MG63 (cell line): ENCODE measurements at regions not wholly inside any gene's neighbourhood (a gene's known extent, or its start where the extent isn't known, plus 50 kb on each side); places are given as distances from the start of the nearest gene placed in this dataset.

Experiments
- DNase-seq: peaks from one replicate; pipeline ENCODE4 v3.0.0-alpha.2; 2020
- H3K27me3 ChIP-seq: fragments of 250-450 bp; sonication (Bioruptor Pico); 2 replicates; pipeline ENCODE4 v1.5.1; 2020; ENCODE audit warnings: mild to moderate bottlenecking, moderate library complexity
- H3K36me3 ChIP-seq: fragments of 250-450 bp; sonication (Bioruptor Pico); 2 replicates; pipeline ENCODE4 v1.5.1; 2020; ENCODE audit warnings: mild to moderate bottlenecking, moderate library complexity
- H3K4me3 ChIP-seq: fragments of 250-450 bp; sonication (Bioruptor Pico); 2 replicates; pipeline ENCODE4 v1.5.1; 2020; ENCODE audit warnings: mild to moderate bottlenecking, moderate library complexity
- H3K9me3 ChIP-seq: fragments of 250-450 bp; sonication (Bioruptor Pico); 2 replicates; pipeline ENCODE4 v1.5.1; 2020; ENCODE audit warnings: mild to moderate bottlenecking, moderate library complexity

DNA sequence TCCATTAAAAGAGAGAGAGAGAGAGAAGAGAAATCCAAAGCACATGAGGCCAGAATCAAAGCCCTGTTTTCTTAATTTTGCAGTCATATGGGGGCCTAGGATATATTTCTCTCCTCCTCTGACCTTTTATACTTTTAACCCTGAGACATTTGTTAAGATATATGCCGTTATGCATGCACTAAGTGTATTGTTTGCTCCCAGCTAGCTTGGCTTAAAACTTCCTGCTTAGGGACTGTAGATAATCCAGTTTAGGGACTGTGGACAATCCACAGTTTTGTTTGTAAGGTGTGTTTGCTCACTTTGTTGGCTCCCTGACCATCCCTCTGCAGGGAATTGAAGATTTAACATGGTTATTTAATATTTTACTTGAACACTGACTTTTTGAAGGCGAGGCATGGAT is 166.3 kb upstream of the TSHZ2 start:
- H3K27me3 ChIP-seq, result no peaks in the 10 kb centered on the region
- no peak overlapping the region for H3K4me3 ChIP-seq
- H3K9me3 ChIP-seq, result no peaks in the 10 kb centered on the region
- DNase-seq, result no peak
- no peaks in the 10 kb centered on the region for H3K36me3 ChIP-seq

- no peak overlapping the region for H3K4me3 ChIP-seq
- no peaks in the 10 kb centered on the region for H3K36me3 ChIP-seq
- no peaks in the 10 kb centered on the region for H3K27me3 ChIP-seq
- no peaks in the 10 kb centered on the region for H3K9me3 ChIP-seq
- no peak for DNase-seq
Measured at GRCh38 chr20:52805296-52805571, 166.9 kb upstream of the TSHZ2 start.

DNA sequence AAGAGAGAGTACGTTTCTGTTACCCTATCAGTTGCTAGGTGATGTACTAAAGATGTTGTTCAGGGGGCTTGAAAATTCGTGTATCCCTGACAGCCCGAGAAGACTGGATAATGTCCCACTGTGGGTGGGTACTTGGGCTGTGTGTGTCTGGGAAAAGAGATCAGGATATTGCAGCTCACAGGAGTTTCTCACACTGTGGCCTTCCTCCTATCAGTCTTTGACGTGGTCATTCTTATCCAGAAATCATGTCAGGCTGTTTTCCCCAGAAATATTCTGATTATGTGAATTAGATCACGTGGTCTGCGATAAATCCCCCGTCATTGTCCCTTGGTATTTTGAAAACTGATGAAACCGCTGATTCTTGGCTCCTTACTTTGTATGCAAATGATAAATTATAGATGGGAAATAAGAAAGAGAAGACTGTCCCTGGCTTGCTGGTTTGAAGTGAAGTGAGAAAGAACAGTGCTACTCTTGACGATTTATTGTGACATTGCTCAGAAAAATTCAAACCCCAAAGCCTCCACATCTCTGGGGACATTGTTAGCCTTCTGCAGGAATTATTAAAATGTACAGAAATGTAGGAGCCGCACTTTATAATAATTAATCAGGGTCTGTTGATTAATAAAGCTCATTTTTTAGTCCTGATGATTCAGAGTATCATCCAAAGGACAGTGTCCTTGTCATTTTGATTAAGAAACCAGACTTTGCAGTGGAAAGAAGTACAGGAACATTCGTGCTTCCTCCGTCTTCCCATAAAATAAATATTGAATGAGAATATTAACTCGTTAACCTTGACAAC is 167.5 kb upstream of the TSHZ2 start:
- H3K27me3 ChIP-seq, result no peaks in the 10 kb centered on the region
- no peaks in the 10 kb centered on the region for H3K36me3 ChIP-seq
- no peaks in the 10 kb centered on the region for H3K9me3 ChIP-seq
- no peak overlapping the region for H3K4me3 ChIP-seq
- no peak for DNase-seq

DNA sequence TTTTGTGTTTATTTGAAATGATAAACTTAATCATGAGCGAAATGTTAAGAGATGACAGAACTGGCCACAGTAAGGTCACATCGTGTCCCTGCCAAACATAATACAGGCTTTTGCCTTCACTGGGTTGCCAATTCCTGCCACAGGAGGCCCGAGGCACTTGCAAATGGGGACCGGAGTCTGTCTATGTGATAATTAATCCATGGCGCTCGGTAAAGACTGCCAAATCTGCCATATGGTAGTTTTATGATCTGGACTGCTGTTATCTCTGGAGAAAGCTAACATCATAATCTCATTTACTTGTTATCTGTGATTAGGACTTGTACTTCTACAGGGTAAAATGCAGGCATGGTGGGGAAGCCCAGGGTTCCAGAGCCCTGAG is 170.5 kb upstream of the TSHZ2 start:
- H3K4me3 ChIP-seq, result no peak overlapping the region
- DNase-seq, result no peak
- 0 out of 2 replicates have a peak, but pooled peaks cover 2% of the 10 kb centered on the region for H3K27me3 ChIP-seq
- H3K36me3 ChIP-seq, result no peaks in the 10 kb centered on the region
- H3K9me3 ChIP-seq, result no peaks in the 10 kb centered on the region

GRCh38 chr20:52800734-52801627 is 171.2 kb upstream of the TSHZ2 start:
- DNase-seq, result no peak
- H3K4me3 ChIP-seq, result no peak overlapping the region
- H3K9me3 ChIP-seq, result no peaks in the 10 kb centered on the region
- H3K27me3 ChIP-seq, result 0 out of 2 replicates have a peak, but pooled peaks cover 2% of the 10 kb centered on the region
- no peaks in the 10 kb centered on the region for H3K36me3 ChIP-seq

DNA sequence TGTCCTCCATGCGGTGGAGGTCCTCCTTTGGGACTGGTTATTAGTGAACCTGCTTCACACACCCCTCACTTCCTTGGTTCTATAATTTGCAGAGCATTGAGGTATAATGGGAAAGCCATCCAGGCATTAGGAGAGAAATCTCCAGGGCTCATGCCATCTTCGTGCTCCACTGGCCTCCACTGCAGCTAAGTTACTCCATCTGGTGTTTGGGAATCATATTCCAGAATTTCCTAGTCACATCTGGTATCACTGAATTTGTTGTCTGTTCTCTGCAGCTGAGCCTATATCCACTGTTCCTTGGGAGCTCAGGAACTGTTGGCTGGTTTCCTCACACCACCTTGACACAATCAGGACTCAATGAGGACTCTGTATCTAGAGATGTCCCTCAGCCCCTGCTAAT is 173.0 kb upstream of the TSHZ2 start:
- no peaks in the 10 kb centered on the region for H3K36me3 ChIP-seq
- 0 out of 2 replicates have a peak, but pooled peaks cover 2% of the 10 kb centered on the region for H3K27me3 ChIP-seq
- no peak overlapping the region for H3K4me3 ChIP-seq
- DNase-seq, result no peak
- H3K9me3 ChIP-seq, result no peaks in the 10 kb centered on the region

GRCh38 chr20:52798124-52798523 is 174.0 kb upstream of the TSHZ2 start:
- Histone ChIP-seq H3K27me3 (0 out of 2 replicates have a peak, but pooled peaks cover 2% of the 10 kb centered on the region), H3K4me3 (no peak overlapping the region), H3K9me3 (no peaks in the 10 kb centered on the region), H3K36me3 (no peaks in the 10 kb centered on the region)
- no peak for DNase-seq

DNA sequence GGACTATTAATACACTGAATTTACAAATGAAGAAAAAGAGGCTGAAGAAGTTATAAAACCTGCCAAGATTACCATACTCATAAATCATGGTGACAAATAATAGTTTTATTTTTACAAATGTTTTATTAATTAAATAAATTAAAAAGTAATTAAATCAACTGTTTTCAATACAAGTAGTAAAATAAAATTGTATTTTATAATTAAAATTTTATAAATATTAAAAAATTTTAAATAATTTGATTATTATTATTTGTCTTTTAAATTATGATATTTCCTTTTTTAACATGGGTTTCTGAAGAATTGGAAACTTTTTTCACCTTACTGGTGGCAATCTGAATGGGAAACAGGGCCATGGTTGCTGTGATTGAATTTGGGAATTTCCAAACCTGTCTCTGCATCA is 177.3 kb upstream of the TSHZ2 start:
- H3K36me3 ChIP-seq, result no peaks in the 10 kb centered on the region
- 0 out of 2 replicates have a peak, but pooled peaks cover 2% of the 10 kb centered on the region for H3K27me3 ChIP-seq
- no peaks in the 10 kb centered on the region for H3K9me3 ChIP-seq
- no peak for DNase-seq
- no peak overlapping the region for H3K4me3 ChIP-seq

GRCh38 chr20:52793339-52793963 is 178.7 kb upstream of the TSHZ2 start:
- DNase-seq, result no peak
- Histone ChIP-seq H3K9me3 (no peaks in the 10 kb centered on the region), H3K27me3 (no peaks in the 10 kb centered on the region), H3K4me3 (no peak overlapping the region), H3K36me3 (no peaks in the 10 kb centered on the region)

DNA sequence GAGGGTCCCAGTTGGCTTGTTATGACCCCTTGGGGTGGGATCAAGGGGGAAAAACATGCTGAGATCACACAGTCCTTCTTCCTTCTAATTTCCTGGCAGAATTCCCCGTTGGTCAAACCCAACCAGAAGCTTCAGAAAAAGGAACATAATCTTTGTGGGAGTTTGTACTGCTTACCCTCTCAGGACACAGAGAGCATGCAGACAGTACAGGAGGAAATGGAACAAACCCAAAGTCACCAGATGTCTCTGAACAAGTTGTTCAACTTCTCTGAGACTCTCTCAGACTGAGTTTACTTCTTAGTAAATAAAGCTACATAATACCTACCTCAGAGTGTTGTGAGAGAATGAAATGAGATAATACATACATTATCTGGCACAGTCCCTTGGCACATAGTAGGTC is 181.1 kb upstream of the TSHZ2 start:
- Histone ChIP-seq H3K9me3 (no peaks in the 10 kb centered on the region), H3K4me3 (no peak overlapping the region), H3K36me3 (no peaks in the 10 kb centered on the region), H3K27me3 (no peaks in the 10 kb centered on the region)
- no peak for DNase-seq

DNA sequence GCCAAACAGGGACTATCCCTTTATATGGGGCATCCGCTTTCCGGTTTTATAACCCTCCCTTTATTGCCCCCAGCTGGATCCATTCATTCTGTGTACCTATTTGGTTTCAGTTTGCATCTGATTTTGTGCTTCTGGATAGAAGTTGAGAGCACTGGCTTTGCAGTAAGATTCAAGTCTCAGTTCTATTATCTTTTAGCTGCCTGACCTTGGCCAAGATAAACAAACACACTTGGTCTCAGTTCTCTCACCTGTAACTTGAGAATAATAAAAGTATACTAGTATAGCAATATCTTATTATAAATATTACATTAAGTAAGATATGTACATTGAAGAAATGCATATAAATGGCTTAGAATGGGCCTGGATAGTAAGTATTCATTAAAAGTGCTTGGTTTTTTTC is 182.4 kb upstream of the TSHZ2 start:
- DNase-seq, result no peak
- H3K36me3 ChIP-seq, result no peaks in the 10 kb centered on the region
- no peak overlapping the region for H3K4me3 ChIP-seq
- no peaks in the 10 kb centered on the region for H3K27me3 ChIP-seq
- no peaks in the 10 kb centered on the region for H3K9me3 ChIP-seq

DNA sequence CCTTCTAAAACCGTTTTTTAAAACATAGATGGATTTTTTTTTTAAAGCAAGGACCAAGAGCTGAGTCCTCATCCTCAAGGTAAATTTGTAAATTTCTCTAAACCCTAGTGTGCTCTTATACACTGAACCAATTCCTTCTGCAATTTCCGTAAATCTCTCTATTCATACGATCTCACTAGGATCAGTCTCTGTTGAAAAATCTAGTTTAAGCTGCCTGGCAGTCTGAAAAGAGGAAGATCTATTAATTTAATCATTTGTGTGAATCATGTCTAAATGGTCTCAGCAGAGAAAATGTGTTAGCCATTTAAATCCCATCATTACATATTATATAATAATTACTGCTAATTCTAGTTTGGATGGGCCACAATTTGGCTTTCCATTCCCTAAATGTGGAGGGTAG is 184.2 kb upstream of the TSHZ2 start:
- Histone ChIP-seq H3K9me3 (no peaks in the 10 kb centered on the region), H3K4me3 (no peak overlapping the region)

GRCh38 chr20:52787216-52787615 is 184.9 kb upstream of the TSHZ2 start:
- no peak for DNase-seq
- Histone ChIP-seq H3K9me3 (no peaks in the 10 kb centered on the region), H3K36me3 (no peaks in the 10 kb centered on the region), H3K4me3 (no peak overlapping the region), H3K27me3 (no peaks in the 10 kb centered on the region)

More for the DNA sequence above, 184.2 kb upstream of the TSHZ2 start:
- Histone ChIP-seq H3K36me3 (no peaks in the 10 kb centered on the region), H3K27me3 (no peaks in the 10 kb centered on the region)
- no peak for DNase-seq

- Histone ChIP-seq H3K36me3 (no peaks in the 10 kb centered on the region), H3K9me3 (no peaks in the 10 kb centered on the region)
- DNase-seq, result no peak
Measured at GRCh38 chr20:52785679-52786078, 186.5 kb upstream of the TSHZ2 start.

GRCh38 chr20:52783769-52784168 is 188.4 kb upstream of the TSHZ2 start:
- no peaks in the 10 kb centered on the region for H3K36me3 ChIP-seq
- no peaks in the 10 kb centered on the region for H3K9me3 ChIP-seq
- H3K4me3 ChIP-seq, result no peak overlapping the region
- H3K27me3 ChIP-seq, result no peaks in the 10 kb centered on the region
- DNase-seq, result peak; percentile 8

More at GRCh38 chr20:52785679-52786078, 186.5 kb upstream of the TSHZ2 start:
- Histone ChIP-seq H3K27me3 (no peaks in the 10 kb centered on the region), H3K4me3 (no peak overlapping the region)

DNA sequence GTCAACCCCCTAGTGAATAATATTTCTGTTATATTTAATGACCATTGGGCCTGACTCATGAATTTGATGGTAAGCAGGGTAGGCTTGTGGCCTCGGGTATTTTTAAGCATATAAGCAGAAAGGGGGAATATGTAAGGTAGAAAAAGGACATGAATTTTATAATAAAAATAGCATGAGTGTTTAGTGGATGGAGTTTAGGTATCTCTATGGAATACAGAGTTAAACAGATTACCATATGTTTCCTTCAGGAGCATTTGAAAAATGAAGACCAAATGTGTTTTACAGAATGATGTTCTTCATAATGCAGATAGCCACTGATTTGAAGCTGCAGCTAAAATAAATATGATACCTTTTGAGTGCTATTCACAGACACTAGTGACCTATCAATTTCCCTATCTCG is 191.7 kb upstream of the TSHZ2 start:
- Histone ChIP-seq H3K4me3 (no peak overlapping the region), H3K27me3 (no peaks in the 10 kb centered on the region), H3K36me3 (no peaks in the 10 kb centered on the region), H3K9me3 (no peaks in the 10 kb centered on the region)
- DNase-seq, result no peak

- Histone ChIP-seq H3K27me3 (no peaks in the 10 kb centered on the region), H3K9me3 (no peaks in the 10 kb centered on the region), H3K4me3 (no peak overlapping the region), H3K36me3 (no peaks in the 10 kb centered on the region)
- DNase-seq, result no peak
Measured at GRCh38 chr20:52779125-52779524, 193.0 kb upstream of the TSHZ2 start.
